GM23338 (cell line): ENCODE measurements at regions not wholly inside any gene's neighbourhood (a gene's known extent, or its start where the extent isn't known, plus 50 kb on each side); places are given as distances from the start of the nearest gene placed in this dataset.
"Not testable (repeated sequence)": the region's sequence is repeated elsewhere in the genome, so short reads cannot be mapped to it uniquely, and the experiment has no call there.

Experiments used
- CREB1 ChIP-seq: fragments of 250-450 bp; sonication (Bioruptor Pico); IDR thresholded peaks from 2 replicates; pipeline ENCODE4 v1.5.0; 2020; ENCODE audit warnings: low read depth, mild to moderate bottlenecking, moderate library complexity
- CTCF ChIP-seq, 2 experiments: fragments of 200-600 bp in 1 of 2; sonication (generic) in 1 of 2; conservative IDR thresholded peaks; 2 replicates each; pipeline versions ENCODE4 v1.5.1 to v1.6.1; 2016 to 2017; ENCODE audit warnings: antibody characterized with exemption in 2 of 2, low read depth in 2 of 2, mild to moderate bottlenecking in 2 of 2, moderate library complexity in 1 of 2
- ETS1 ChIP-seq: IDR thresholded peaks from 2 replicates; pipeline ENCODE4 v1.6.1; 2016; ENCODE audit warnings: antibody characterized with exemption
- EZH2 ChIP-seq: fragments of 200-600 bp; sonication (generic); IDR thresholded peaks from one replicate; pipeline ENCODE4 v1.8.0; 2017; ENCODE audit warnings: antibody characterized with exemption, mild to moderate bottlenecking, low read depth; ENCODE audit not compliant: unreplicated experiment
- EZH2phosphoT487 ChIP-seq: fragments of 200-600 bp; sonication (generic); IDR thresholded peaks from one replicate; pipeline ENCODE4 v1.8.1; 2018; ENCODE audit warnings: antibody characterized with exemption; ENCODE audit not compliant: unreplicated experiment
- POLR2AphosphoS5 ChIP-seq: IDR thresholded peaks from 2 replicates; pipeline ENCODE4 v1.6.1; 2016; ENCODE audit warnings: antibody characterized with exemption, low read depth
- REST ChIP-seq: IDR thresholded peaks from one replicate; pipeline ENCODE4 v1.6.1; 2018; ENCODE audit warnings: antibody characterized with exemption; ENCODE audit not compliant: unreplicated experiment
- ZNF331 ChIP-seq: fragments of 250-450 bp; sonication (Bioruptor Pico); IDR thresholded peaks from 2 replicates; pipeline ENCODE4 v1.5.0; 2020; ENCODE audit warnings: low read depth, mild to moderate bottlenecking, moderate library complexity

- TF ChIP-seq CTCF (conservative IDR thresholded peaks at IDR 0.05; ENCODE audit: low read depth in 2 of 2); EZH2; CREB1 (CRISPR knock-in tag); REST; POLR2AphosphoS5; ZNF331 (CRISPR knock-in tag); EZH2phosphoT487; ETS1: not testable (repeated sequence)
Measured at GRCh38 chr12:131429221-131429620, 281.7 kb upstream of the SFSWAP start.
